ENCODE measurements at regions not wholly inside any gene's neighbourhood (a gene's known extent, or its start where the extent isn't known, plus 50 kb on each side); places are given as distances from the start of the nearest gene placed in this dataset.
"Not testable (repeated sequence)": the region's sequence is repeated elsewhere in the genome, so short reads cannot be mapped to it uniquely, and the experiment has no call there.

GRCh38 chr4:79831701-79832514 lies 241.1 kb downstream of the ANTXR2 start:
- no peaks in the 10 kb centered on the region for H3K27me3 ChIP-seq (replicated peaks; ENCODE audit: insufficient read depth)
- ATAC-seq (ENCODE audit: insufficient number of reproducible peaks, low FRiP score, low read depth): no peak

GRCh38 chr4:79831119-79831528 lies 241.9 kb downstream of the ANTXR2 start:
- DNase-seq (ENCODE audit: low spot score): no peak
- H3K27ac ChIP-seq: no peak overlapping the region
- H3K27me3 ChIP-seq (replicated peaks; ENCODE audit: insufficient read depth): no peaks in the 10 kb centered on the region
- no peaks in the 10 kb centered on the region for H3K36me3 ChIP-seq
- peaks cover 0 to 20% of the 10 kb centered on the region in 2 donors for H3K4me1 ChIP-seq (ENCODE audit: control insufficient read depth in 1 of 2, low read depth in 2 of 2)
- no peaks in the 10 kb centered on the region for H3K9me3 ChIP-seq
- no peak overlapping the region for H3K4me3 ChIP-seq
- TF ChIP-seq, protein P1, sequence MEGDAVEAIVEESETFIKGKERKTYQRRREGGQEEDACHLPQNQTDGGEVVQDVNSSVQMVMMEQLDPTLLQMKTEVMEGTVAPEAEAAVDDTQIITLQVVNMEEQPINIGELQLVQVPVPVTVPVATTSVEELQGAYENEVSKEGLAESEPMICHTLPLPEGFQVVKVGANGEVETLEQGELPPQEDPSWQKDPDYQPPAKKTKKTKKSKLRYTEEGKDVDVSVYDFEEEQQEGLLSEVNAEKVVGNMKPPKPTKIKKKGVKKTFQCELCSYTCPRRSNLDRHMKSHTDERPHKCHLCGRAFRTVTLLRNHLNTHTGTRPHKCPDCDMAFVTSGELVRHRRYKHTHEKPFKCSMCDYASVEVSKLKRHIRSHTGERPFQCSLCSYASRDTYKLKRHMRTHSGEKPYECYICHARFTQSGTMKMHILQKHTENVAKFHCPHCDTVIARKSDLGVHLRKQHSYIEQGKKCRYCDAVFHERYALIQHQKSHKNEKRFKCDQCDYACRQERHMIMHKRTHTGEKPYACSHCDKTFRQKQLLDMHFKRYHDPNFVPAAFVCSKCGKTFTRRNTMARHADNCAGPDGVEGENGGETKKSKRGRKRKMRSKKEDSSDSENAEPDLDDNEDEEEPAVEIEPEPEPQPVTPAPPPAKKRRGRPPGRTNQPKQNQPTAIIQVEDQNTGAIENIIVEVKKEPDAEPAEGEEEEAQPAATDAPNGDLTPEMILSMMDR (IDR thresholded peaks at IDR 0.05): no peak
- ATAC-seq (ENCODE audit: insufficient number of reproducible peaks, low FRiP score, low read depth): no peak

More at GRCh38 chr4:79831701-79832514, 241.1 kb downstream of the ANTXR2 start:
- Histone ChIP-seq H3K27ac (no peak overlapping the region), H3K9me3 (no peaks in the 10 kb centered on the region), H3K4me1 (ENCODE audit: control insufficient read depth in 1 of 2, low read depth in 2 of 2) (peaks cover 0 to 20% of the 10 kb centered on the region in 2 donors), H3K36me3 (no peaks in the 10 kb centered on the region), H3K4me3 (no peak overlapping the region)
- no peak for DNase-seq (ENCODE audit: low spot score)
- TF ChIP-seq, protein P1 (IDR thresholded peaks at IDR 0.05): no peak

DNA sequence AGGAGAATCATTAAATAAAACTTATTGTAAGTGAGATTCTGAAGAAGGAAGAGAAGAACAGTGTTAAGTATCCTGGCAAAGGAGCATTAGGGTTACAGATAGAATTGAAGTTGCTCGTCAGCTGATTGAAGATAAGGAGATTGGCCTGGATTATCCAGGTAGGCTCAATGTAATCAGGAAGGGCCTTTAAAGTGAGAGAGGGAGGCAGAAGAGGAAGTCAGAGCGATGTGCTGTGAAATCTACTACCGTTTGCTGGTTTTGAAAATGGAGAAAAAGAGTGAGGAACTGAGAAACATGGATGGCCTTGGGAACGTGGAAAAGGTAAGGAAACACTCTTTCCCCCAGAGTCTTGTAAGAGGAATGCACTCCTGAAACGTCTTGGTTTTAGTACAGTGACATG lies 245.7 kb downstream of the ANTXR2 start:
- TF ChIP-seq, protein P1 (IDR thresholded peaks at IDR 0.05): no peak
- ATAC-seq (ENCODE audit: insufficient number of reproducible peaks, low FRiP score, low read depth) (no peak), DNase-seq (ENCODE audit: low spot score) (no peak)
- no peak overlapping the region for H3K27ac ChIP-seq
- peaks cover 3 to 34% of the 10 kb centered on the region in 2 donors for H3K4me1 ChIP-seq (ENCODE audit: control insufficient read depth in 1 of 2, low read depth in 2 of 2)
- H3K36me3 ChIP-seq: no peaks in the 10 kb centered on the region
- no peaks in the 10 kb centered on the region for H3K9me3 ChIP-seq
- no peak overlapping the region for H3K4me3 ChIP-seq
- H3K27me3 ChIP-seq (replicated peaks; ENCODE audit: insufficient read depth): no peaks in the 10 kb centered on the region

DNA sequence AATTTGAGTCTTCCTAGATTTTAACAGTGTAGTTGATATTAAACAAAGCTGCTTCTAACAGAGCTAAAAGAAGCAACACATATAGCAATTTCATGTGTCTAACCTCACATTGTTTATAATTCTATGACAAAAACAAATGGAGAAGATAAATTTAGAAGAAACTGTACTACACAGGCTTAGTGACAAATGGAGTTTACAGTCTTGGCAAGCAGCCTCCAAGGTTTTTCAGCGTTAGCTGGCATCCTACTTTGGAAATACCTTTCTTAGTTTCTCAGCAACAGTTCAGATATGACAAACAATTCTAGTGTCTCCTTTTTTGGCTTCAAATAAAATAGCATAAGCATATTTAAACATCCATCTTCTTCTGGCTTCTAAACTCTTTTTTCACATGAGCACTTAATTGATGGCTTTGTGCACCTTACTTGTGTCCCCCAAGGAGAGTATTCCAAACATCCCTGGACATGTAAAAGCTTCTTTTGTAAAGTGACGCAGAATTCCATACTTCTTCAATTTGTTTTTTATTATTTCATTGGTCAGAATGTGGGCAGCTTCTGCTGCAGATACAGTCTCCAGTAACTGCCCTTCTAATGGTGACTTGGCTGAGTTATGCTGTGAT lies 249.8 kb downstream of the ANTXR2 start:
- H3K36me3 ChIP-seq: no peaks in the 10 kb centered on the region
- H3K27me3 ChIP-seq (replicated peaks; ENCODE audit: insufficient read depth): no peaks in the 10 kb centered on the region
- peaks cover 3 to 16% of the 10 kb centered on the region in 2 donors for H3K4me1 ChIP-seq (ENCODE audit: control insufficient read depth in 1 of 2, low read depth in 2 of 2)
- ATAC-seq (ENCODE audit: insufficient number of reproducible peaks, low FRiP score, low read depth) (no peak), DNase-seq (ENCODE audit: low spot score) (no peak)
- no peaks in the 10 kb centered on the region for H3K9me3 ChIP-seq
- H3K4me3 ChIP-seq: no peak overlapping the region
- TF ChIP-seq, protein P1 (IDR thresholded peaks at IDR 0.05): no peak
- H3K27ac ChIP-seq: peak overlapping the region in 1 of 2 donors; percentile 14

DNA sequence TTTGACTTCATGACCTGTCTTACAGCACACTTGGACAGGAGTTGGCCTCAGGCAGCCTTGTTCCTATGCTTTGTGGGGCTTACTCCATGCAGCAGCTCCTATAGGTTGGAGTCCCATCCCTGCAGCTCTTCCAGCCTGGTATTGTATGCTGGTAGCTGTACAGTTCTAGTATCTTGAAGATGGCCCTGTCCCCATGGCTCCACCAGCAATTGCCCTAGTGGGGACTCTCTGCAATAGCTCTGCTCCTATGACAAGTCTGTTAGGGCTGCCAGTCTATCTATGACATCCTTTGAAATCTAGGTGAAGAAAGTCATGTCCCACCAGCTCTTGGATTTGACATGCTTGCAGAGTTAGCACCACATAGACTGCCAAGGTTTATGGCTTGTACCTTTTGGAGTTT lies 252.6 kb downstream of the ANTXR2 start:
- Histone ChIP-seq H3K9me3 (peaks cover 10% of the 10 kb centered on the region), H3K4me3 (no peak overlapping the region), H3K4me1 (ENCODE audit: control insufficient read depth in 1 of 2, low read depth in 2 of 2) (peaks cover 3 to 16% of the 10 kb centered on the region in 2 donors), H3K27me3 (replicated peaks; ENCODE audit: insufficient read depth) (no peaks in the 10 kb centered on the region), H3K36me3 (no peaks in the 10 kb centered on the region), H3K27ac (no peak overlapping the region)
- DNase-seq (ENCODE audit: low spot score): no peak
- no peak for ATAC-seq (ENCODE audit: insufficient number of reproducible peaks, low FRiP score, low read depth)
- TF ChIP-seq, protein P1 (IDR thresholded peaks at IDR 0.05): no peak

GRCh38 chr4:79807933-79808332 lies 265.1 kb downstream of the ANTXR2 start:
- not testable (repeated sequence) for DNase-seq (ENCODE audit: low spot score); H3K4me3 ChIP-seq; H3K27ac ChIP-seq; H3K4me1 ChIP-seq (ENCODE audit: control insufficient read depth in 1 of 2, low read depth in 2 of 2); ATAC-seq (ENCODE audit: insufficient number of reproducible peaks, low FRiP score, low read depth); H3K9me3 ChIP-seq; H3K36me3 ChIP-seq; H3K27me3 ChIP-seq (replicated peaks; ENCODE audit: insufficient read depth)

All from thoracic aorta (tissue), 2 donors.